ENCODE measurements at regions not wholly inside any gene's neighbourhood (a gene's known extent, or its start where the extent isn't known, plus 50 kb on each side); places are given as distances from the start of the nearest gene placed in this dataset.
"Not testable (repeated sequence)": the region's sequence is repeated elsewhere in the genome, so short reads cannot be mapped to it uniquely, and the experiment has no call there.

DNA sequence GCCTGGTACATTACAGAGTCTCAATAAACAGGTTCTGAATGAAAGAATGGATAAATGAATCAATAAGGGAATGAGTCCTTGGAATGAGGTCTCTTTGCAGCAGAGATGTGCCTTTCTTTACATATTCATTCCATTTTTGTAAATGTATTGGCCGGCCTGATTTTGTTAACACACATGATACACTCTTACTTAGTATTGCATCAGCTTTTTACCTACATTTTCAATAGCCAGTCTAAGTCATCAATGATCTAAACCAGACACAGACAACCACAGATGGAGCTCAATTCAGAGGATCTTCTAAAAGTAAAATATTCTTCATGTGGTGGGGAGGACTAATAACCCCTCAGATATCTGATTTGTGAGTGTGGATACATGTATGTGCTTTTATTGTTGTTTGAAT lies 653.1 kb downstream of the LMO4 start:
- no peak for FAIRE-seq
- DNase-seq (ENCODE audit: low spot score) = no peak

DNA sequence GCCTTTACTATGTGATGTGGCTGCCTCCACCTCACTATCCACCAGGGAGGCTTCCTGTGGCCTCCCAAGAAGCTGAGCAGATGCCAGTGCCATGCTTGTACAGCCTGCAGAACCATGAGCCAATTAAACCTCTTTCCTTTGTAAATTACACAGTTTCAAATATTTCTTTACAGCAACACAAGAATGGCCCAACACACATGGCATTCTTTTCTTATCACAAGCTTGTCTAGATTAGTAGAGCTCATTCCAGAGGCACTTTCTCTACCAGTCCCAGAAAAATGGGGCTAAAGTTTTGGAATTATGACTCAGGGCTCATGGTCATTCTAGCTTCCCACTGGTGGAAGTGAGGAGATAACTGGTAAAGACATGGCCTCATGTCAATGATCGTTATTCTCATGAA lies 655.2 kb downstream of the LMO4 start:
- FAIRE-seq = no peak
- DNase-seq (ENCODE audit: low spot score) = no peak

DNA sequence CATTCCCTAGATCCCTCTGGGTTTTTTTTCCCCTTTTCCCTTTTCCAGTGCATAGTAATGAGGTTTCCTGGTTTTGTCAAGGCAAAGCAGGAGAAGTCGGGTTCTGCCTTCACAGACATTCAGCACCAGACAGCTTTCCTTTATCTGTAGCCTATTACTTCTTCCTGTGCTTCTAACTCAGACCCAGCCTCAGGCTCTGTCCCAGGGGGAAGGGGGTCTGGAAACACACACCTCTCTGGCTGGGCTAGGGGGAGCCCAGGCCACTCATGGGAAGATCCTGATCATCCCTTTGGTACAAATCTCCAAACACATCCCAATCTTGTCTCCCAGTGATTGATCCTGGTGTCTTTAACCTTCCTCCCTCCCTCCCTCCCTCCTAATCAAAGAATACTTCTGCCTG lies 656.4 kb downstream of the LMO4 start:
- DNase-seq (ENCODE audit: low spot score) = no peak
- no peak for FAIRE-seq

DNA sequence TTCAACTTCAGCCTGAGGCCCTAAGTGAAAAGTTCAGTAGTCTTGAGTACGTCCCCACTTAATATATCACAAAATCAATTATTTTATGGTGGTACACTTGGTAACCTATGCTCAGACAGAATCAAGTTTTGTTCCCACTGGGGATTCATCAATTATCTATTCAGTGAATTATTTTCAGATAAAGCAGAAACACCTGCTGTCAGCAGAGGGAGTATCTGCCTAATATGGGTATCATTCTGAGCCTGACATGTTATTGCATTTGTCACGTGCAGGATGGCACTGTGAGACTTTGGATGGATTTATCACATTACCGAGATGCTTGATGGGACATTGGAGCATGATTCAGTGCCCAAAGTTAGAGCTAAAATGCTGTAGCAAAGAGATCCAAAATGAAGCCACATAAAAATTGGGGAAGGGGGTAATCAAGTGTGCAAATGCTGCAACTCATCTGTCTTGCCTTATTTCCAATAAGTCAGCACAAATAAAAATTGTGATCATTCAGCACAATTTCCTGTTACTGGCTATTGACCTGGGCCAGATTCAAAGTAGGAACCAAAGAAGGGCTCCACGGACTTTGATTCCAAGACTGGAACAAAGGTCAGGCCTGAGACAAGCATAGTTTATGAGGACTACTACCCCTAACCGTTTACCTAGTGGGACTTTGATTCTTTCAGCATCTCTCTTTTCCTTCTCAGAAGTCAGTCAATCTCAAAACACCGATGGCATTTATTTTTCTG lies 657.6 kb downstream of the LMO4 start:
- no peak for DNase-seq (ENCODE audit: low spot score)
- FAIRE-seq = no peak

DNA sequence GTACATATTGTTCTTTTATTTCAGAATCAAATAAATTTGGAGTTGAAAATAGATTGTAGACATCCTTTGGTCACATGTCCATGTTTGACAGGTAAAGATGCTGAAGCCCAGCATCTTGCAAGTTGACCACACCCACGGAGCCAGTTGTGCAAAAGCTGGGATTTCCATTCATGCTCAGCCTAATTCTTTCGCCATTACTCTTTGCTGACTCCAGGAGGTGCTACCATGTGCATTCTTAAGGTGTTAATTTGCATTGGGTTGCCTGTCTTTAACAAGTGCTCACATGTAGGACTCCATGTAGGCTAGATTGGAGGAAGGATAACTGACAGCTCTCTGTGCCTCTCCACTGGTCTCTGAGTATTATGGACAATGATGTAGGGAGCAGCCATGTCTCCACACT lies 660.7 kb downstream of the LMO4 start:
- no peak for DNase-seq (ENCODE audit: low spot score)
- no peak for FAIRE-seq

DNA sequence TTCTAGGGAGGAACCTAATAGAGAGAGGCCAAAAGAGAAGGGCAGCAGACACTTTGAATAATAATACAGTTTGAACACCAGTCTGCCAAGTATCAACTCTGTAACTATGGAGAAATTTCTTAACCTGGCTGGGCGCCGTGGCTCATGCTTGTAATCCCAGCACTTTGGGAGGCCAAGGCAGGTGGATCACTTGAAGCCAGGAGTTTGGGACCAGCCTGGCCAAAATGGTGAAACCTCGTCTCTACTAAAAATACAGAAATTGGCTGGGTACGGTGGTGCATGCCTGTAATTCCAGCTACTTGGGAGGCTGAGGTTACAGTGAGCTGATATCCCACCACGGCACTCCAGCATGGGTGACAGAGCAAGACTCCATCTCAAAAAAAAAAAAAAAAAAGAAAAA lies 663.9 kb downstream of the LMO4 start:
- not testable (repeated sequence) for FAIRE-seq; DNase-seq (ENCODE audit: low spot score)

DNA sequence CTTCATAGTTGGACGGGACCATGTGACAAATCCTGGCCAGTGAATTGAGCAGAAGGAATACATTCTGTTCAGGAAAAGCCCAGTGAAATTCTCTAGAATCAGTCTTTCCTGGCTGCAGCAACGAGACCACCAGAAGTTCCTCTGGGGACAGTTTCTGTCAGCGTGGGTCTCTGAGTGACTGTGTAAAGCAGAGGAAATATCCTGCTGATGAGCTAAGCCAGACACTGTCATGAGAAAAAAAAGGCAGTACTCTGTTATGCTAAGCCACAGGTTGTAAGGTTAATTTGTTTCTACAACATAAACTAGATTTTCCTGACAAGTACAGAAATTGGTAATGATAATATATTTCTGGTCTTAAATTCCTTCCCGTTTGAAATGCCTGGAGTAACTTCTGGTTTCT lies 664.4 kb downstream of the LMO4 start:
- DNase-seq (ENCODE audit: low spot score) (no peak), FAIRE-seq (no peak)

DNA sequence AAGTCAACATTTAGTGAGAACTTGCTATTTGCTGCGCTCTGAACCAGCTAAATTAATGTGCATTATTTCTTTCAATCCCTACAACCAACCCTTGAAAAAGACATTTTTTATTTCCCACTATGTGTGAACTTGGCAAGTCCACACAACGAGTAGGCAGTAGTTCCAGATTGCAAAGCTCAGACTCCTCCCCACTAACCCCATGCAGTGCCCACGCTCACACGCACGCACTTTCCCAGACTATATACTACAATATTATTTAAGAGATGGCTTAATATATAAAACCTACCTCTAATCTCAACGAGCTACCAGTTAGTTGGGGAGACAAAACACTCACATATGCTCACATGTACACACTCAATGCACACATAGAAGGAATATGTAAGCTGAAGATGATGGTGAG lies 671.2 kb downstream of the LMO4 start:
- DNase-seq (ENCODE audit: low spot score) = no peak
- FAIRE-seq = no peak

DNA sequence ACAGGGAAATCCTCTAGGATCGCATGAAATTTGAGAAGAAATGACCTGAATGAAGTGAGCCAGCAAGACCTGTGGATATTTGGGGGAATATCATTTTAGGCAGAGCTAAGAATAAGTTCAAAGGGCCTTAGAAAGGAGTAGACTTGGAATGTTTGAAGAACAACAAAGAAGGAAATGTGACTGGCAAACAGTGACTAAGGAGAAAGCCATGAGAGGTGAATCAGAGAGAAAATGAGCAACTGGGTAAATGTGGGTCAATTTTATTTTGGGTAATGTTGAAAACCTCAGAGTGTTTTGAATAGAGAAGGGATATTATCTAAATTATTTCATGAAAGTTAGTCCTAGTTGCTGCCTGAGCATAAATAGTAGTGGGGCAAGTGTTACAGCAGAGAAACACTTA lies 672.8 kb downstream of the LMO4 start:
- DNase-seq (ENCODE audit: low spot score) (peak; percentile 41), FAIRE-seq (no peak)

DNA sequence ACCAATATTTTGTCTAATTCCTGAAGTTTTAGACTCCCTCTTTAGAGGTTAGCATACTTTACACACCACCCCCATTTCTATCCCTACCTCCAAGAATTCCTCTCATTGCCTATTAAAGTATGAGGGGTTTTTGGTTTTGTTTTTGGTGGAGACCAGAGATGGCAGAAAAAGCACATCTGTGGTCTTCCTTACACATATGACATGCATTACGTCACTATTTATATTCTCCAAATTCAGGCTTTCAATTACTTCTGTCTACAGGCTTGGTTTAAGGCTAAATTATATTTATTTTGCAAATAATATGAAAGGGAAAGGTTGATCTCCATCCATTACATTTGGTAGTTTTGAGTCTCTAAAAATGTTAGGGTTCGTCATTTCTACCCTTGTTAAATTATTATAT lies 674.6 kb downstream of the LMO4 start:
- no peak for FAIRE-seq
- DNase-seq (ENCODE audit: low spot score) = no peak

DNA sequence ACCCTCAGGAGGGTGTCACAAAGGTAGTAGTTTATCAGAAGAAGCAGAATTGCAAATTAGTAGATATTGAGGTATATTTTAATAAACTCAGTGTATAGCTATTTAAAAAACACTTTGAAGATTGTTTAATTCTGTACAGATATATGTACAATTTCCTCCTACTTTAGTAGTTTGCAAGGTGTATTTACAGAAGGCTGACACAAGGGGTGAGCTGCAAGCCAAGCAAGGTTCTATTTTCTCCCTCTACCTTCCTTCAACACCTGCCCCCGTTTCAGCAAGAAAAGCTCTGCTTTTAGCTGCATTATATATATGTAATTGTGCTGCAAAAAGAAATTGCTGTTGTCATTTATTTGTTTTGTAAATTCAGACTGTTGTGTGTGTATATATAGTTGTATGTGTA lies 674.2 kb upstream of the PKN2 start:
- FAIRE-seq (no peak), DNase-seq (ENCODE audit: low spot score) (no peak)

DNA sequence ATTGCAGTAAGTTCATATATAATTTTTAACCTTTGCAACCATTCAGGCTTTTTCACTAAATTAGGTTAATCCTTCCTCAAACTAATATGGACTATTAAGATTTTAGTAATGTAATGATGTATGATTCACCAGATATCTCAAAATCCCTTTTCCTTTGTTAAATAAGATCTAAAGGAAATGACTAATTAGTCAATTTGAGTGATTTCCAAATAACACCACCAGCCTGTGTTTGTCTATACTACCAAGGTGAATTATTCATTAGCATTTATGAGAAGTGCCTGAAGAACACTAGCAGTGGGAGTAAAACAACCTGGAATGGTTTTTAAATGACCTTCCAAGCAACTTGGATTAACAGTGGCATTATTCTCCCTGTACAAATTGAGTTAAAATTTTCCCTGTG lies 670.6 kb upstream of the PKN2 start:
- DNase-seq (ENCODE audit: low spot score) = no peak
- no peak for FAIRE-seq

DNA sequence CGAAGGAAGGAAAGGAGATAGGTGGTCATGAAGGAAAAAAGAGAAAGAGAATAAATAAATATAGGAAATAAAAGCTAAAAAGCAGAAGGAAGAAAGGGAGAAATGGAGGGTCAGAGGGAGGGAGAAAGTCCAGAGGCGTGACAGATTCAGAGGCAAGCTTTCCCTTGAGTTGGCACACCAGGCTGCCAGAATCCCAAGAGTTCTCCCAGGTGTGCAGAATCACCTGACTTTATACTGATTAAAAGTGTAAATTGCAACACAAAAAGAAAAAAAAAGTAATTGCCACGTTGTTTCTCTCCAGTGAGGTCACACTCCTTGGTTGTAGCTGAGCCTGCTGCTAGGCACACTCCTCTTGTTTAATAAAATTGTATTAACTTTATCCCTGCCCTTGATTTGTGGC lies 669.9 kb upstream of the PKN2 start:
- FAIRE-seq (no peak), DNase-seq (ENCODE audit: low spot score) (no peak)

DNA sequence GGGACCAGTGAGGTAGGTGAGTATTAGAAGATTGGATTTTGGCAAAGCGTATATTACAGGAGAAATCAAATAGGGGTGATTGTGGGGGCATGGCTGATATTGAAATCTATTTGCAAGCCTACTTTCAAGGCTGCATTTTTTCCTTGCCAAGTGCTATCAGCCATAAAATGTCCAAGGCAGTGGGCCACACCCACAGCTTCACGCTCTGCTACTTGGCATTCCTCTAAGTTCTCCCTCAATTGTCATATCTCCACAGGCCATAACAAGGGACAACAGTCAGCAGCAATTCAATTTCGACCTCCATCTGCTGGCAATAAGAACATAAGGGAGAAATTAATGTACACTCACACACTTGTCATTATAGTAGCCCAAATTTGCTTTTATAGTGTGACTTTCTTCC lies 667.1 kb upstream of the PKN2 start:
- FAIRE-seq (no peak), DNase-seq (ENCODE audit: low spot score) (no peak)

DNA sequence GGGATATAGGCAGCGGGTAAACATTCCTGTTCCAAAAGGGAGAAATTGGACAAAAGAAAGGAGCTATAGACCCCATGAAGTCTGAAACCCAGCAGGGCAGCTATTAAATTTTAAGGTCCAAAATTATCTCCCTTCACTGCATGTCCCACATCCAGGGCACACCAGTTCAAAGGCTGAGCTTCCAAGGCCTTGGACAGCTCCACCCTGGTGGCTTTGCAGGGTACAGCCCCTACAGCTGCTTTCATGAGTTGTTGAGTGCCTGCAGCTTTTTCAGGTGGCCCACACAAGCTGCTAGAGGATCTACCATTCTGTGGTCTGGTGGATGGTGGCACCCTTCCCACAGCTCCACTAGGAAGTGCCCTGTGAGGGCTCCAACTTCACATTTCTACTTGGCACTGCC lies 662.5 kb upstream of the PKN2 start:
- DNase-seq (ENCODE audit: low spot score) (no peak), FAIRE-seq (no peak)

DNA sequence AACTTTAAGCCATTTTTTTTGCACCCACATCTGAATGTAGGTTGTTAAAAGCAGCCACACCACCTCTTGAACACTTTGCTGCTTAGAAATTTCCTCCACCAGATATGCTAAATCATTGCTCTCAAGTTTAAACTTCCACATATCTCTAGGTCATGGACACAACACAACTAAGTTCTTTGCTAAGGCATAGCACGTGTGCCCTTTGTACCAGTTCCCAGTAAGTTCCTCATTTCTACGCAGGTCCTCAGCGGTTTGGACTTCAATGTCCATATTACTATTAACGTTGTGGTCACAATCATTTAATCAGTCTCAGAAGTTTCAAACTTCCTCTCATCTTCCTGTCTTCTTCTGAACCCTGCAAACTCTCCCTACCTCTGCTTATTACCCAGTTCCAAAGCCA lies 661.6 kb upstream of the PKN2 start:
- DNase-seq (ENCODE audit: low spot score) (no peak), FAIRE-seq (no peak)

DNA sequence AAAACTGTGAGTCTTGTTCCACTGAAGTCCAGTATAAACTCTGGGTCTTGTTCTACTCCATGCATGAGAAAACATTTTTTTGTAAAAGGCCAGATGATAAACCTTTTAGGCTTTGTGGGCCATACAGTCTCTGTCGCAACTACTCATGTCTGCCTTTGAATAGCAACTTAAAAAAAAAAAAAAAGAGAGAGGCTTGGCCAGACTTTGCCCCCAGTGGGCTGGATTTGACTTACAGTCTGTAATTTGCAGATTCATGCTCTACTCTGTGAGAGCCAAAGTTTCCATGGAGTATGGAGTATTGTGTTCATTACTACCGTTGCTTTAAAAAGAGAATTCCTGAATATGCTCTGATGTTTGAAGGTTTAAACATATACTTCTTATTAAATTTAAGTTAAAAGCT lies 654.9 kb upstream of the PKN2 start:
- DNase-seq (ENCODE audit: low spot score) (no peak), FAIRE-seq (no peak)

DNA sequence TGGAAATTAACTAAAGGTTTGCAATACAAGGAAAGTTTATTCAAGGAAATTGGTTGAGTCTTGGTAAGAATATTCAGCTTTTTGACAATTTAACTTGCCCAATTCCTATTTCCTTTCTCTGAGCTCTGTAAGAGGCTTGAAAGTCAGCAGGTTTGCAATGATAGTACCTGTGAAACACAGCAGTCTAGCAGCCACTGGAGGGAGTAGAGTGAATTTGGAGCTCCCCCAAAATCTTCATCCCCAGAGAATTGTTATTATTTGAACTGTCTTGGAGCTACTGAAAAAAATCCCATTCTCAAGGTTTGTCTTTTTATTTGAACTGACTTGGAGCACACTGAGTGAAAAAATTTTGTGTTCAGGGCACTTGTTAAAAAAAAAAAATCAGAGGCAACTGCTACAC lies 654.2 kb upstream of the PKN2 start:
- DNase-seq (ENCODE audit: low spot score) = no peak
- FAIRE-seq = no peak

DNA sequence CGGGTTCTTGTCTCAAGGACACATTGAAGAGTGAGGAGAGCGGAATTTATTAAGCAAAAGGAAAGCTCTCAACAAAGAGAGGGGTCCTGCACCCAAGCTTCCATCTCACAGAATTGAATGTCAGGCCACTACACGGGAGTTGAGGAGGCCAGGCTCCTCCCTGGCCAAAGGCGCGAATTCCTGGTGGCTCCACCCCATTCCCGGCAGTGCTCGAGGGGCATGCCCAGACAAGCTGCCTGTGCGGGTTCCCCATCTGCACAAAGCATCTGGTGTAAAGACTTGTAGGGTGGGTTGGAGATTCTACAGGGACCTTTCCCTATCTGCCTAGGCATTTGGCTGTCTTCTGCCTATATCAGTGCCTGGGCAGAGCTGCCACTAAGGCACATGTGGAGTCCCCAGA lies 648.5 kb upstream of the PKN2 start:
- DNase-seq (ENCODE audit: low spot score) = no peak
- FAIRE-seq = no peak

DNA sequence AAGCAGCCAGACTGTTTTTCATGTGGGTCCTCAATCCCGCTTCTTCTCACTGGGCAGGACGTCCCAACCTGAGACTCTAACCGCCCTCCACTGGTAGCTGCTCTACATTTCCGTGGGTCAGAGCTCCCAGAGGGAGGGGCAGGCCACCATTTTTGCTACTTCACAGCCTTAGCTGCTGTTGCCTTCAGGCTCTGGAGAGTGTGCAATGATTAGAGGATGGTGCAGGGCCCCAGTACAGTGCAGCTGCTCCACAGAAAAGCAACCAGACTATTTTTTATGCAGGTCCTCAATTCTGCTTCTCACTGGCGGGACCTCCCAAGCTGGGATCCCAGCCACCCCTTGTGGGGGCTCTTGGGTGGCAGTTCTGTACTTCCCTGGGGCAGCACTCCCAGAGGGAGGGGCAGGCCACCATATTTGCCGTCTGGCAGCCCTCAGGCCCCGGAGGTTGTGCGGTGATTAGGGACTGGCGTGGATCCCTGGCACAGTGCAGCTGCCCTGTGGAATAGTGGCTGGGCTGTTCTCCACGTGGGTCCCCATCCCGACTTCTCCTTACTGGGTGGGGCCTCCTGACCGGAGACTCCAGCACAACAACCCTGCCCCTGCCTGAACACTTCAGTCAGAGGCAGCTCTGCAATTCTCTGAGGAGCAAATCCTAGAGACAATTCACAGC lies 647.6 kb upstream of the PKN2 start:
- no peak for DNase-seq (ENCODE audit: low spot score)
- FAIRE-seq = no peak

DNA sequence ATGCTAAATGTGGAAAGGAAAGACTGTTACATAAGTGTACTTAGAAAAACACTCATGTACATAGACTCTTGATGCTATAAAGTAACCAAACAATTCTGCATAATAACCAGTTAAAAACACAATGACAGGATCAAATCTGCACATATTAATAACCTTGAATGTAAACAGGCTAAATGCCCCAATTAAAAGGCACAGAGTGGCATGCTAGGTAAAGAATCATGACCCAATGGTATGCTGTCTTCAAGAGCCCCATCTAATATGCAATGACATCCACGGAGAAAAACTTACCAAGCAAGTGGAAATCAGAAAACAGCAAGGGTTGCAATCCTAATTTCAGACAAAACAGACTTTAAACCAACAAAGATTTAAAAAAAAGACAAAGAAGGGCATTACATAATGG lies 644.8 kb upstream of the PKN2 start:
- no peak for FAIRE-seq

DNA sequence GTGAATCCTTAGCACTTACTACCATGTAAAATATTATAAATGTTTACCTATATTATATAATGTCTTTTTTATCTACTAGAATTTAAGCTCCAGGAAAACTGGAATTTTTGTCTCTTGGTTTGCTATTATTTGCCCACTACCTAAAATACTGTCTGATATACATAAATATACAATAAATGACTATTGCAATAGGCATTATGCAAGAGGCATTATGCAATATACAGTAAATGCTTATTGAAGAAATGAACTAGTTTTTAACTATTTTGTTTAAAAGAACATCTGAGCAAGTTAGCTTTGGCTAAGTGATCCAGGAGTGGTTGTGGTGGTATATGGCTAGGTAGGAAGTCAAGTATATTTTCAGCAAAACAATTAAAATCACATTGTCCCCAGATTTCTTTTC lies 640.2 kb upstream of the PKN2 start:
- DNase-seq (ENCODE audit: low spot score) (no peak), FAIRE-seq (no peak)

More for the DNA sequence above, 644.8 kb upstream of the PKN2 start:
- no peak for DNase-seq (ENCODE audit: low spot score)

DNA sequence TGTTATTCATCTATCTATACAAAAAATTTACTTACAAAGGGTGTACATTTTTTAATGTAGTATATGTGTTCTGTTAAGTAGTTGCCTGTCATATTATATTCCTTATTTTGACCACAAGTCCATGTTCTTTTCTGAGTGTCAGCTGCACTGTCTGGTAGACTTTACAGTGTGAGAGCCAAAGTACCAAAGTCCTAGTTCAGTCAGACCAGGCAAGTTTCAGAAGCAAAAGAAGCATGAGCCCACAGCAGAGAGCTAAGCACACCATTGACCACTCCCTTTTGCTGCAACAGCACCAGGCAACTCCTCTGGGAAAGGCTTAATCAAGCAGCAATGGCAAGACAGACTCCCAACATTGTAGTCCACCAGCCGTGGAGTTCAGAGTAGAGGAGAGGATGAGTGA lies 631.9 kb upstream of the PKN2 start:
- FAIRE-seq (no peak), DNase-seq (ENCODE audit: low spot score) (no peak)
